T47D (cell line): ENCODE measurements at regions not wholly inside any gene's neighbourhood (a gene's known extent, or its start where the extent isn't known, plus 50 kb on each side); places are given as distances from the start of the nearest gene placed in this dataset.
"Not testable (repeated sequence)": the region's sequence is repeated elsewhere in the genome, so short reads cannot be mapped to it uniquely, and the experiment has no call there.

Experiments
- DNase-seq, 2 experiments: peaks; one replicate each; pipeline versions ENCODE4 v3.0.0 to v3.0.0-alpha.2; 2011 to 2012; ENCODE audit warnings: low read depth in 1 of 2, low spot score in 1 of 2
- JUND ChIP-seq: IDR thresholded peaks from 2 replicates; pipeline ENCODE4 v1.6.1; 2012; ENCODE audit warnings: low read depth
- in situ Hi-C: cut with HindIII; loops from 2 replicates; pipeline ENCODE4 v1.10.0; 2016; ENCODE audit warnings: low sequenced_read_pairs, low pct_unique_long_range_greater_than_20kb

DNA sequence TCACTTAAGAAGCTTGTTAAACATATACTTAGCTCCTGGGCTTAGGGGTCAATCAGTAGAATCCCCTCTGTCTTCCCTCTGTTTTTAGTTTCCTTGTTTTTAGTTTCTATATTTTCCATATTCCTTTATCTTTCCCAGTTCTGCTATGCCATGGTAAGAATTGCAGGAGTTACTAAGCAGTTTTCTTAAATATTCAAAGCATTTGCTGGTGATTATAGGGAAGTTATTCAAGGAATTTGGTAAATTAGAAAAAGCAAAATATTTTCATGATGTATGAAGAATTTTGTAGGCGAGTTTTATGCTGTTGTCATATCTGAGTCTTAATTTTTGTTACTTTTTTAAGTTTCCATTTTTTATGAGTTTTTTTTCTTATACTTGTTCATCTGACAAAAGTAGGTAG is 91.6 kb upstream of the NUDT6 start:
- DNase-seq, result no peak
- no peak for TF ChIP-seq JUND
- in situ Hi-C loops, result no loop called here

DNA sequence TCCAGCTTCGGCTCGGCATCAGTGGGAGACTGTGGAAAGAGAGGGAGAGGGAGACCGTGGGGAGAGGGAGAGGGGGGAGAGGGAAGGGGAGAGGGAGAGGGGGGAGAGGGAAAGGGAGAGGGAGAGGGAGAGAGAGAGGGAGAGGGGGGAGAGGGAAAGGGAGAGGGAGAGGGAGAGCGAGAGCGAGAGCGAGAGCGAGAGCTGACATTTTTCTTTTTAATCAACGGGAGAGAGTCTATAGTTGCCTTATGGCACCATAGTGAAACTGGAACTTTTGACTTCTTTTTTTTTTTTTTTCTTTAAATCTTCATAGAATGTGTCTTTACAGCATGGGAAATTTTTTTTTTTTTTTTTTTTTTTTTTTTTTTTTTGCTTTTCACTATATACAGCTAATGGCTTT is 94.7 kb upstream of the NUDT6 start:
- in situ Hi-C loops, result no loop called here
- no peak for DNase-seq
- TF ChIP-seq JUND, result no peak

DNA sequence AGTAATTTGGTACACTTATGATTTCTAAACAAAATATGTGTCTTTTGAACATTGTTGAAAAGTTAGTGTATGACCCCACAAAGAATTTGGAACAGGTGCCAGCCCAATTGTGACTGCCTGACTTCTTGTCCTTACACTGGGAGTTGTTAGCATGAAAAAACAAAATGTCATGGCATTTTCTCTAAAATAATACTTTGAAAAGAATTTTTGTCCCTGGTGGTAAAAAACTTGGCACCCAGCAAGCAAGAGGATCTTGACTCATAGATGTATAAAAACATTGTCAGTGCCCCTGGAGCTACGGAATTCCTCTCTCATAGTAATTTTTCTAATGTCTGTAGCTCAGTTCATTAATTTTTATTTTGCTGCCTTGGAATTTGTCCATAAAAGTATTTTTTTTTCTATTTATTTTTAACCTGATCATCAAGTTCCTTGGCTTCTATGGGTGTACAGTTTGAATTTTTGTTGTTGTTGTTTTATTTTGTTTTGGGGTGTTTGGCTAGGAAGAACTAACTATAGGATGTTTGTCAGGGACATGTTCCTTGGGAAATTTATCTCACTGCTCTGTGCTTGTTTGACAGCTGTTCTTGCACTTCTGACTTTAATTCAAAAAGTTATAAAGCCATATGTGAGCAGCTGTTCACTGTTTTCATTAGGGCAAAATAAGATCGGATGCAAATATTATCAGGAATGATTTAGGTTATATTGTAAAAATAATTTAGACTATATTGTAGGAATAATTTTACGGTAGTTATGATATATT is 95.4 kb upstream of the NUDT6 start:
- in situ Hi-C loops, result no loop called here
- DNase-seq, result no peak

DNA sequence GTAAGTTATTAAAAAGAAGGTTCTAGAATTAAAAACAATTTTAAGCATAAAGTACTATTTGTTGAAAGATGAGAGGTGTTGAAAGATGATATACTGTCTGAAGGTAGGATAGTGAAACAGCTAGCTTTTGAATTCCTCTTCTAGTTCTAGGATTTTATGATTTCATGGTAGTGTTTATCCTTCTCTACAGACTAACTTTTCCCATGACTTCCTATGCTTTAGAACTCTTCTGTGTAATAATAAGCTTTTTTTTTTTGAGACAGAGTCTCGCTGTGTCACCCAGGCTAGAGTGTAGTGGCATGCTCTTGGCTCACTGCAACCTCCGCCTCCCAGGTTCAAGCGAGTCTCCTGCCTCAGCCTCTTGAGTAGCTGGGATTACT is 96.0 kb upstream of the NUDT6 start:
- DNase-seq, result no peak
- in situ Hi-C loops, result no loop called here
- TF ChIP-seq JUND, result no peak

More for the DNA sequence above, 95.4 kb upstream of the NUDT6 start:
- TF ChIP-seq JUND, result no peak

GRCh38 chr4:123020285-123020684 is 97.9 kb upstream of the NUDT6 start:
- no peak for TF ChIP-seq JUND
- DNase-seq, result no peak
- in situ Hi-C loops, result no loop called here

- DNase-seq, result no peak
Measured at GRCh38 chr4:123023647-123024046, 101.2 kb upstream of the NUDT6 start.

GRCh38 chr4:123024710-123025109 is 102.3 kb upstream of the NUDT6 start:
- no peak for TF ChIP-seq JUND
- in situ Hi-C loops, result no loop called here
- DNase-seq, result no peak

More at GRCh38 chr4:123023647-123024046, 101.2 kb upstream of the NUDT6 start:
- TF ChIP-seq JUND, result no peak
- in situ Hi-C loops, result no loop called here

GRCh38 chr4:123025398-123025797 is 103.0 kb upstream of the NUDT6 start:
- TF ChIP-seq JUND, result no peak
- no peak for DNase-seq
- in situ Hi-C loops, result no loop called here

DNA sequence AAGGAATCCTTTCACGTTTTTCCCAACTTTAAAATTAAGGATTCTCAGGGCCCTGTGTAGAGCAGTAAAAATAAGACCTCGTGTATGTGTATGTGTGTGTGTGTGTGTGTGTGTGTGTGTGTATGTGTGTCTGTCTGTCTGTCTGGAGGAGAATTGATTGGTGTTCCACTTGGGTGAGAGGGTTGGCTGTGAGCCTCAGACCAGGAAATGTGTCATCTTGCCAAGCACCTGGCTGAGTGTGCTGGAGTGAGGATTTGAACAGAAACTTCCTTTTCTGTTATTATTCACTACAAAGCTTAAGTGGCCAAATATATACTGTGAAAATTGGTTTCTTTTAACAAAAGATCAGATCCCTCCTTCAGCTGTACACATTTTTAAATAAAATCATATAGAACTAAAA is 103.6 kb upstream of the NUDT6 start:
- in situ Hi-C loops, DNase-seq: not testable (repeated sequence)

DNA sequence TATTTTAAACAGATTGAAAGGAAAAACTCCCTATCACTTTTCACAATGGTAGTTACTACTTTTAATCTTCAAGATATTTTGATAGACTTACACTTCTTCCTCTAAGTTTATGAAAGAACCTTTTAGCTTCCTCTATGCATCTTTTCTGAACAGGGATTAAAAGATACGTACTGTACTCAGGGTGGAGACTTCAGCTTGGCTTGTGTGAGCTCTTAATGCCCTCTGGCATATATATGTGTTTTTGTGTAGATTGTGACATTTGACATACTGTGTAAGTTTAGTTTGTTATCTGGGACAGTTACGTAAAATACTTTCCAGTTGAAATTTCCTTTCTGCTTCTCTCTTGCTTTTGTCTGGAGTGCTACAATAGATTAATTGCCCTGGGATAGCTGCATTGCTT is 109.3 kb upstream of the NUDT6 start:
- in situ Hi-C loops, result no loop called here
- TF ChIP-seq JUND, result no peak
- DNase-seq, result no peak

GRCh38 chr4:123034023-123034422 is 111.6 kb upstream of the NUDT6 start:
- TF ChIP-seq JUND, result no peak
- in situ Hi-C loops, result no loop called here

GRCh38 chr4:123035239-123035638 is 112.8 kb upstream of the NUDT6 start:
- in situ Hi-C loops, result no loop called here
- no peak for TF ChIP-seq JUND
- DNase-seq, result no peak

More at GRCh38 chr4:123034023-123034422, 111.6 kb upstream of the NUDT6 start:
- DNase-seq, result no peak

DNA sequence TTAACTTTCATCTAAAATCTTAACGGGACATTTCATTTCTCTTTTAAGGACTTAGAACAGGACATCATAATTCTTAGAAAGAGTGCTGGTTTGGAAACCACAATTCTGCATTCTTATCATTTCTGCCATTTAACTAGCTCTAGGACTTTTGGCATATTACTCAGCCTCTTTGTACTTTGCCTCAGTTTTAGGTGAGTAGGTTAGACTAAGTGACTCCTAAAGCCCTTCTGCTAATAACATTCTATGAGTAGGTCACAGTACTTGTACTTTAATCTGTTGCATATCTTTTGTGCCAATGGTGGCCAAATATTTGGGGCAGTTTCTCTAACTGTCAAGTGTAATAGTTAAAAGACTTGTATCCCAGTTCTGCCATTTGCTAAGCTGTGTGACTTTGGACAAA is 115.4 kb upstream of the NUDT6 start:
- DNase-seq, result no peak
- in situ Hi-C loops, result no loop called here
- no peak for TF ChIP-seq JUND

DNA sequence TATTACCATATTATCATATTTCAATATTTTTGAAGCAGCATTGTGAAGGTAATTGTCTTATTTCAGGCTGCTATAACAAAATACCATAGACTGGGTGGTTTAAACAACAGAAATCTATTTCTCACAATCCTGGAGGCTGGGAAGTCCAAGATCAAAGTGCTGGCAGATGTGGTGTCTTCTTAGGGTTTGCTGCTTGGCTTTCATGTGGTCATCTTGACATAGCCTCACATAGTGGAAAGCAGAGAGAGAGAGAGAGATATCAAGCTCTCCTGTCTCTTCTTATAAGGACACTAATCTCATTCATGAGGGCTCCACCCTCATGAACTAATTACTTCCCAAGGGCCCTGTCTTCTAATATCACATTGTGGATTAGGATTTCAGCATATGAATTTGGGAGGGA is 119.7 kb upstream of the NUDT6 start:
- TF ChIP-seq JUND, result no peak
- in situ Hi-C loops, result no loop called here
- no peak for DNase-seq
